Osteoblast (primary cell): ENCODE measurements at regions not wholly inside any gene's neighbourhood (a gene's known extent, or its start where the extent isn't known, plus 50 kb on each side); places are given as distances from the start of the nearest gene placed in this dataset.
"Not testable (repeated sequence)": the region's sequence is repeated elsewhere in the genome, so short reads cannot be mapped to it uniquely, and the experiment has no call there.

Experiments
- DNase-seq: peaks from one replicate; pipeline ENCODE4 v3.0.0; 2011; ENCODE audit warnings: low spot score, mixed read lengths; ENCODE audit not compliant: insufficient read length; ENCODE audit errors: missing footprints
- H2AFZ ChIP-seq: 2 replicates; pipeline ENCODE4 v1.6.0; 2011; ENCODE audit warnings: mild to moderate bottlenecking, low read length
- H3K27ac ChIP-seq: 2 replicates; pipeline ENCODE4 v1.5.1; 2011; ENCODE audit warnings: mild to moderate bottlenecking, low read depth, low read length, moderate library complexity
- H3K27me3 ChIP-seq: 2 replicates; pipeline ENCODE4 v1.6.0; 2012; ENCODE audit warnings: mild to moderate bottlenecking, control low read depth, inconsistent platforms, low read length, moderate library complexity; ENCODE audit not compliant: insufficient read depth
- H3K36me3 ChIP-seq: 2 replicates; pipeline ENCODE4 v1.5.1; 2011; ENCODE audit warnings: mild to moderate bottlenecking, low read length, control low read depth, moderate library complexity; ENCODE audit not compliant: insufficient read depth
- H3K4me1 ChIP-seq: 2 replicates; pipeline ENCODE4 v1.5.1; 2011; ENCODE audit warnings: mild to moderate bottlenecking, low read length, control low read depth, moderate library complexity; ENCODE audit not compliant: insufficient read depth
- H3K4me2 ChIP-seq: 2 replicates; pipeline ENCODE4 v1.6.0; 2011; ENCODE audit warnings: mild to moderate bottlenecking, low read length; ENCODE audit not compliant: insufficient read depth
- H3K4me3 ChIP-seq: fragments of 200-600 bp; sonication (generic); 3 replicates; pipeline ENCODE4 v1.5.1; 2012; ENCODE audit warnings: mild to moderate bottlenecking, low read length, inconsistent platforms; ENCODE audit not compliant: insufficient read depth
- H3K79me2 ChIP-seq: 2 replicates; pipeline ENCODE4 v1.6.0; 2012; ENCODE audit warnings: mild to moderate bottlenecking, low read length, control low read depth, inconsistent platforms; ENCODE audit not compliant: insufficient read depth
- H3K9me3 ChIP-seq: 2 replicates; pipeline ENCODE4 v1.5.1; 2011; ENCODE audit warnings: low read depth, low read length, control low read depth
- H4K20me1 ChIP-seq: 2 replicates; pipeline ENCODE4 v1.6.0; 2012; ENCODE audit warnings: mild to moderate bottlenecking, low read length, control low read depth; ENCODE audit not compliant: insufficient read depth
- CTCF ChIP-seq: IDR thresholded peaks from 2 replicates; pipeline ENCODE4 v1.5.1; 2011; ENCODE audit warnings: mild to moderate bottlenecking, low read depth, low read length, moderate library complexity; ENCODE audit errors: extremely low read depth

- no peaks in the 10 kb centered on the region for H3K4me1 ChIP-seq
- H3K27ac ChIP-seq: no peak overlapping the region
- no peak overlapping the region for H3K4me2 ChIP-seq
- no peak overlapping the region for H2AFZ ChIP-seq
- no peaks in the 10 kb centered on the region for H4K20me1 ChIP-seq
- peaks cover 6% of the 10 kb centered on the region for H3K9me3 ChIP-seq
- DNase-seq: no peak
- no peak overlapping the region for H3K4me3 ChIP-seq
- no peaks in the 10 kb centered on the region for H3K36me3 ChIP-seq
- no peak for TF ChIP-seq CTCF
- H3K79me2 ChIP-seq: no peaks in the 10 kb centered on the region
- no peaks in the 10 kb centered on the region for H3K27me3 ChIP-seq
Observed at GRCh38 chr6:68127074-68127473, 508.0 kb upstream of the ADGRB3 start.

GRCh38 chr6:68126089-68126749 lies 508.9 kb upstream of the ADGRB3 start:
- TF ChIP-seq CTCF: no peak
- no peak for DNase-seq

GRCh38 chr6:68122975-68123374 lies 512.1 kb upstream of the ADGRB3 start:
- not testable (repeated sequence) for H3K79me2 ChIP-seq, H3K9me3 ChIP-seq, H3K4me2 ChIP-seq, DNase-seq, H2AFZ ChIP-seq, H4K20me1 ChIP-seq, H3K27me3 ChIP-seq, H3K36me3 ChIP-seq, H3K27ac ChIP-seq, H3K4me1 ChIP-seq, H3K4me3 ChIP-seq

More at GRCh38 chr6:68126089-68126749, 508.9 kb upstream of the ADGRB3 start:
- H3K4me2 ChIP-seq: no peak overlapping the region
- no peaks in the 10 kb centered on the region for H3K4me1 ChIP-seq
- peaks cover 6% of the 10 kb centered on the region for H3K9me3 ChIP-seq
- no peaks in the 10 kb centered on the region for H3K27me3 ChIP-seq
- H2AFZ ChIP-seq: no peak overlapping the region
- H3K79me2 ChIP-seq: no peaks in the 10 kb centered on the region
- H3K36me3 ChIP-seq: no peaks in the 10 kb centered on the region
- H4K20me1 ChIP-seq: no peaks in the 10 kb centered on the region
- no peak overlapping the region for H3K27ac ChIP-seq
- H3K4me3 ChIP-seq: no peak overlapping the region

- Histone ChIP-seq H3K4me2 (no peak overlapping the region), H3K27ac (no peak overlapping the region), H3K36me3 (no peaks in the 10 kb centered on the region), H3K4me3 (no peak overlapping the region), H4K20me1 (no peaks in the 10 kb centered on the region), H3K9me3 (peaks cover 6% of the 10 kb centered on the region), H3K27me3 (no peaks in the 10 kb centered on the region), H3K79me2 (no peaks in the 10 kb centered on the region), H3K4me1 (no peaks in the 10 kb centered on the region), H2AFZ (no peak overlapping the region)
- TF ChIP-seq CTCF: no peak
- DNase-seq: no peak
Observed at GRCh38 chr6:68122032-68122431, 513.0 kb upstream of the ADGRB3 start.

GRCh38 chr6:68120954-68121353 lies 514.1 kb upstream of the ADGRB3 start:
- H3K79me2 ChIP-seq, H3K27ac ChIP-seq, H3K36me3 ChIP-seq, DNase-seq, H3K27me3 ChIP-seq, H3K4me3 ChIP-seq, H2AFZ ChIP-seq, H3K4me1 ChIP-seq, H3K4me2 ChIP-seq, H4K20me1 ChIP-seq, H3K9me3 ChIP-seq: not testable (repeated sequence)
